Medulla oblongata (tissue), 1 donor: ENCODE measurements at regions not wholly inside any gene's neighbourhood (a gene's known extent, or its start where the extent isn't known, plus 50 kb on each side); places are given as distances from the start of the nearest gene placed in this dataset.
"Not testable (repeated sequence)": the region's sequence is repeated elsewhere in the genome, so short reads cannot be mapped to it uniquely, and the experiment has no call there.

ENCODE experiments used
- DNase-seq: peaks from one replicate; pipeline ENCODE4 v3.0.0-alpha.2; 2015; ENCODE audit errors: extremely low spot score

DNA sequence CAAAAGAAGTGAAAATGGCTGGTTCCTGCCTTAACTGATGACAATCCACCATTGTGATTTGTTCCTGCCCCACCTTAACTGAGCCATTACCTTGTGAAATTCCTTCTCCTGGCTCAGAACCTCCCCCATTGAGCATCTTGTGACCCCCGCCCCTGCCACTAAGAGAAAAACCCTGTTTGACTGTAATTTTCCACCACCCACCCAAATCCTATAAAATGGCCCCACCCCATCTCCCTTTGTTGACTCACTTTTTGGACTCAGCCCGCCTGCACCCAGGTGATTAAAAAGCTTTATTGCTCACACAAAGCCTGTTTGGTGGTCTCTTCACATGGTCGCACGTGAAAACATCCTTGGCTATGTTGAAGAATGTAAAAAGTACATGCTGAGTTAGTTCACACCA is 197.6 kb upstream of the FBN2 start:
- DNase-seq, result not testable (repeated sequence)

GRCh38 chr5:128736553-128736952 is 198.5 kb upstream of the FBN2 start:
- DNase-seq, result peak; percentile 87

GRCh38 chr5:128749136-128749898 is 211.3 kb upstream of the FBN2 start:
- DNase-seq, result no peak

DNA sequence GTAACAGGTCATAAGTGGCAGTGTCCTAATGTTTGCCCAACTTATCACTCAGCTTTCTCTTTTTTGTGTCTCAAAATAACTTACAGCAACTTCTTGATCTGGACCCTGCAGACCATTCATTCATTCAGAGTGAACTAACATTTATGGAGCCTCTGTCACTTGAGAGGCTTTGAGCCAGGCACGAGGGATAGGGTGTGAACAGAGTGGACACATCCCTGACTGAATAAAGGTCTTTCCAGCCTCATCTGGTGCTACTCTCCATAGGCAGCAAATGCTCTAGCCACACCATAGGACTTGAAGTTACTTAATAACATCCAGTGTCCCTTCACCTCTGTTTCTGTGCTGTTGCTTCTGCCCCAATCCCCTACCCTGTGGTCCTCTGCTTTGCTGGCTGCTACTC is 212.1 kb upstream of the FBN2 start:
- DNase-seq, result no peak

DNA sequence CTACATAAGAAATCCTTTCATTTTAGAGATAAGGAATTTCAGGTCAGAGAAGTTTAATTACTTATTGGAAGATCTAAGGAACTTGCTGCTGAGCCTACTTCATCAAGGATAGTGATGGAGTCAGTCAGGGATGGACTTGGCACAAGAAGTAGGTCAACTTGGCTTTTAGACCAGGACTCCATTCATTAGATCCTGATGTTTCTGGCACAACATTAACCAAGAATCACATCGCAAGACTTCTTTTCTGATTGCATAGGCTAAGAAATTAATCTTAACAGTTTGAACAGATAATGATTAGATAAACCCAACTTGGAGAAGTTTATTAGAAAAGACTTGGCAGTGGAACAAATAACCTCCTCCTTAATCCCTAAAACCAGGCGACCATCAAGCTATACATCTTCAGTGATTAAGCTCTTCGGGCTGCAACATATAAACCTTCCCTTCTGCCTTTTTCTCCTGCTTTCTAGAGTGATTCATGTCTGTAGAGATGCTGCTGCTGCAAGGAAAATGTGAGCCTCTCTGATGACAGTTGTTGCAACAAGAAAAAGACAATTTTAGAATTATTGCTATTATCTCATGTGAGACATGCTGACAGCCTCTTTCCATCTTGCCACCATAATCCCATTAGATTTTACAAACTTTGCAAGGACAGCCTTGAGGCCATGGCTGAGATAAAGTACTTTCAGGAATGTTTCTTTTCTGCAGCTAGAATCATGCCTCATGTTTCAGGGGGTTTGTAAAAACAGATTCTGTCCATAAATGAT is 207.9 kb upstream of the SLC27A6 start:
- no peak for DNase-seq

DNA sequence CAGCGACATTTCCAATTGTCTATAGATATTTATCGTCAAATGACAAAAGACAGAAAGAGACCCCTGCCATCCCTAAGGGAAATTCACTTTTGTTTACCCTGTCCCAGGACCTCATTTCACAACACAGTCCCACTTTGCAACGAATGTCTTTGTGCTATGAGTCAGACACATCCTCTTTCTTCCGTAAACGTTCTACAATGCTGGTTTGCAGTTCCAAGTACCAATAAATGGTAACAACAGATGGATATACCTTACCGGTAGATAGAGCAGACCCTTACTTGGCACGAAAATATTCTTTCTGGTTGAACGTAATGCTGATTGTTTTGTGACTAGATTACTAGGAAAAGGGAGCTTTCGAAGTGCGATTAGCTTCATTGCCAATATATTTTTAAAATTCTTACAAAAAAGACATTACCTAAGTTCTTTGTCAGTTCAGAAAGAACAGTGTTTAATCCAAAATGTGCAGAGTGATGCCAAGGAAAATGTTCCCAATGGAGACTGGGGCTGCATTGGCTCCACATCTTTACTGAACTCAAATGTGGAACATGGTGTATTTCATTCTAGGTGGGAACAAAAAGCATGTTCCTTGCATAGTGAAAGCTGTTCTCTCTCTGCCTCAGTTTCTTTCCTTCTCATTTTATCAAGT is 202.5 kb upstream of the SLC27A6 start:
- no peak for DNase-seq

- DNase-seq, result no peak
Observed at GRCh38 chr5:128763321-128763720, 202.0 kb upstream of the SLC27A6 start.

GRCh38 chr5:128764601-128765310 is 200.5 kb upstream of the SLC27A6 start:
- no peak for DNase-seq

- DNase-seq, result no peak
Observed at GRCh38 chr5:128765448-128766061, 199.7 kb upstream of the SLC27A6 start.

DNA sequence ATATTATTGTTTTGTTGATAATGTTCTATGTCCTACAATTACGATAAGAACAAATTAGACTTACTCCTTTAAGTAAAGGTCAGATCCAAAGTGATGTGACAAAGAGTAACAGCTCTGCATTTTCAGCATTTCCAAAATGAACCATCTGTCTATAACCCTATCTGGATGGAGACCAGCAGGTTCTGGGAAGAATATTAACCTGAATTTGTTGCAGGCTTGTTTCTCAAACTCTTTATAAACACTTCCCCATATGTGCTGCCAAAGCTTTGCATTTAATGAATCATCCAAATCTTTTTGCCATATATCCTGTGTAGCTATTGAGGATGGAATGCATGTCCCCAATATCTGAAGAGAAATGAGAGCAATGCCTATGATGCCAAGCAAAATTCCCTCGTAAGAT is 198.9 kb upstream of the SLC27A6 start:
- DNase-seq, result no peak

DNA sequence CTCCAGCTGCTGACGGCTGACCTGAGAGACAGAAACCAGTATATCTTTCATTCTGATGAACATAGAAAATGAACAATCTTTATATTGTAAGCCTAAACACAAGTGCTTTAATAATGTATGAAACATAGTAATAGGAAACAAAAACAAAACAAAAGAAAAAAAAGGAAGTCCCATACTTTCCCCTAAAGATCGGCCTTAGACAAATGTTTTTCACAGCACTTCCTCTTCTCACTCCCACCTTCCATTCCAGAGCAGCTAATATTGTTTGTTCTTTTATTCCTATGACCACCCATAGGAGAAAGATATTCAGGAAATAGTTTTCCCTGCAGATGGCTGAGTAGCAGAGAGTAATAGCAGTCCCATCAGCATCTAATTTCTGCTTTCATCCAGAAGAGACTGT is 194.4 kb upstream of the SLC27A6 start:
- no peak for DNase-seq

DNA sequence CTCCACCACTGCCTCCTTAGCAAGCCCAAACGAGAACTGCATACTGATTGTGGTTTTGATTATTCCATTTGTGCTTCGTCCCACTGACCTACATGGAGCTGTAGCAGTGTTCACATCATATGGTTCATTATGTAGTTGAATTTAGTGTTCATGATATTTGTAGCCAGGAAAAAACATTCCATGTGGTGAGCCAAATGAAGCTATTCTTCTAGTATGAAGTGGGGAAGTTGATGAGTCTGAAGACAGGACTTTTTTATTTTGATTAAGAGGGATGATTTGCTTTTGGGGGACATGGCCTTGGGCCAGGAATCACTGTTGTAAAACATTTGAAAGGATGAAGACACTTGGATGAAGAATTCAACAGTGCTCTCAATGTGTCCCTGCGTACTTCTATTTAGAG is 192.9 kb upstream of the SLC27A6 start:
- DNase-seq, result peak; percentile 16

GRCh38 chr5:128773378-128773777 is 191.9 kb upstream of the SLC27A6 start:
- no peak for DNase-seq

DNA sequence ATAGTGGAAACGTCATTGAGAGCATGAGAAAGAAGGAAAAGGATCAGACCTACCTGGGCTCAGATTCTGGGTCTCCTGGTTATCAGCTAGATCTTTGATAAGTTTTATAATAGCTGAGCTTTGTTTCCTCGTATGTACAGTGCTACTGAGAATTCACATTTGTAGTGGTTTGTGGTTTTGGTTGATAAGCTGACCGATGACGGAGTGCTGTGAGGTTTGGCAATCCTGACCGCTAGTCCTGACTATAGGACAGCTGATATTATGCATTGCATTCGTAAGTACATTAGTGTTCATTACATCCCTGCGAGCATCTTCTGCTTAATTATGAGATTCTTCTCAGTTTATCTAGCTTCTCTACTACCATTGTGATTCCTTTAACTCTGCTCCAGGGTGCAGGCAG is 190.7 kb upstream of the SLC27A6 start:
- no peak for DNase-seq

DNA sequence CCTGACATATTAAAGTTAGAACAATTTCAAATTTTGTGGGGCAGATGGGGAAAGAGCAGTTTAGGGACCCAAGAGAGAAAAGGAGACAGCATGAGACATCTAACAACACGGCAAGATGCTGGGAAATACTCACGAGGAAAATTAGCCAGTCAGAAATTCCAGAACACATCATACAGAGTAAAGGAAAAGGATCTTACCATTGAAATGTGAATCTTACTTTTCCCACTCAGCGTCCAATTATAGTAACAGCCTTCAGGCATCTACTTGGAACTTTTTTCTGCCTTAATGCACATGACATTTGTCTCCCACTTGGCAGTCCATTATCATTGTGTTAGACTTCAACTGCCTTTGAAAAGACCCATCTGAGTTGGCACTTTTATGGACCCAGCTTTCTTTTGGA is 189.7 kb upstream of the SLC27A6 start:
- no peak for DNase-seq

DNA sequence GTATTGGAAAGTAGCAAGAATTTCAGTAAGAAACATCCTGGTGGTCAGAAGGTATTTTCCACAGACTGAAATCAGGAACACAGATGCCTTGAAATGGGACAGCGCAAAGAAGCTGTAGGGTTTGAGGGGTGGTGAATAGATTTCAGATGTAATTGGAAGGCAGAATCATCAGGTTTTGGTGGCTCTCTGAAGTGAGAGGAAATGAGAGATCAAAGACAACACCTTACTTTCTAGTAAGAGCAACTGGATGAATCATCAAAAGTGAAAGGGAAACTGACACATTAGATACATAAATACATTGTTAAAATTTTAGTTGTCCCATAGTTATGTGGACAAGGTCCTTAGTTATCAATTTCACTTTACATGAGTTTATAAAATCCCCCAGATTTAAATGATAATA is 188.2 kb upstream of the SLC27A6 start:
- no peak for DNase-seq

GRCh38 chr5:128778474-128778873 is 186.8 kb upstream of the SLC27A6 start:
- no peak for DNase-seq

DNA sequence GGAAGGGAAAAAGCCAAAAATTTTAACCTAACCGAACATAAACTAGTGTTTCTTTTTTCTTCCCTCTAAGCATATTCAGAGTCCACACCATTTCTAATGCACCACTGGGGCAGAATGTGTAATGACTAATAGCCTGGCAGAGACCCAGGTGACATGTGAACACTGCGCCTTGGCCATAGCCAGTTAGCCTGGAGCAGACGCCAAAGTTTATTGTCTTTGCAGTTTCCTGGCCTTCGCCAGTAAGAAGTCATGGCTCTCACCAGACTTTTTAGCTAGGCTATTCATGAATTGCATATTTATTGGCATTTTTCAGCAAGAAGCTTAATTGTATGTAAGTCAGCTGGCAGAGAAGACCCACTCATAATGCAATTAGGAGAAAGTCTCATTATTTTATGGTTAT is 182.8 kb upstream of the SLC27A6 start:
- peak; percentile 89 for DNase-seq

DNA sequence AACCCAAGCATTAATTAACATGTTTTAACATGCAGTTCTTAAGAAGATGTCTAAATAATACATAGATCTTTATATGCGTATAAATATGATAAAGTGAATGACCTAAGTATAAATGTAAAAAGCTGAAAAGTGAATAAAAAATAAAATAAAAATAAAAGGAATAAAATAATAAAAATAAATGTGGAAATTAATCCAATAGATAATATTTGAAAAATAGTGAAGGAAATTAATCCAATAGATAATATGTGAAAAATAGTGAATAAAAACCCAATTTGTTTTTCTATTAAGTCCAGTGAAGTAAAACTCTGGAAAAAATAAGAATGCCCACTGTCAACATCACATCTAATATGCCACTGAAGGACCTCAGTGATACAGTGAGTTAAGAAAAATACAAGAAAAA is 180.6 kb upstream of the SLC27A6 start:
- no peak for DNase-seq

- no peak for DNase-seq
Observed at GRCh38 chr5:128791312-128791711, 174.0 kb upstream of the SLC27A6 start.

DNA sequence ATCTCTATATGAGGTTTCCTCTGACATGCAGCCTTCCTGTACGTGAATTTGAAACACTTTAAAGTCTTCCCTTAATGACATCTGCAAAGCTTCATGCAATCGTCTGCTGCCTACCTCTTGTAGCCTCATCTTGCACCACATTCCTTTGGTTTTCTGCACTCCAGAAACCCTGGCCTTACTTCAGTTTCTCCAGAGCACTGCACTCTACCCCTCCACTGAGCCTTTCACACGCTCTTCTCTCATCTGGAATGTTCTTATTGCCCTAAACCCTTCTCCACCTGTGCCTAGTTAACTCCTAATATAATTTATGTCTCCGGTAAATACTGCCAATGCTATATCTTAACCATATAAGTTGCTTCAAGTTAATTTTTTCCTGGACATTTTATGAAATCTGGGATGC is 168.8 kb upstream of the SLC27A6 start:
- DNase-seq, result no peak

GRCh38 chr5:128798871-128799270 is 166.4 kb upstream of the SLC27A6 start:
- no peak for DNase-seq
